ENCODE measurements at regions not wholly inside any gene's neighbourhood (a gene's known extent, or its start where the extent isn't known, plus 50 kb on each side); places are given as distances from the start of the nearest gene placed in this dataset.

DNA sequence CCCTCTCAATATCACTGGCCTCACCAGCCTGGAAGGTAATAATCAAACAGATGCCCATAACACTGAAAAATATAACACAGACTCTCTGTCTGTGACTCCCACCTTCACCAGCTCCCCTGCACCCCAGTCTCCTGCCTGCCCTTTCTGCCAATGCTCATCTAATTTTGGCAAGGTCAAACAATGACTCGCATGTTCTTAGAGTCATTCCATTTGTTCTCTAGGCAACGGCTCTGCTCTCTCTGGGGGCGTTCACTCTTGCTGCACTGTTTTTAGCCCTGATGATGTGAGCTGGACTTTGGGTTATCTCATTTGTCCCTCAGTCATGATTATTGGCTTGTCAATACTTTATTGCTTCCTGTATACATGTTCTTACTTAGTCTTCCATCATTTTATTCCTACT lies 691.8 kb downstream of the FLRT2 start:
- H3K27ac ChIP-seq, result no peak overlapping the region
- H4K20me1 ChIP-seq, result no peaks in the 10 kb centered on the region
- H3K9ac ChIP-seq, result no peak overlapping the region
- no peak for TF ChIP-seq Cebpa-rat (IDR thresholded peaks at IDR 0.05)
- H3K27me3 ChIP-seq, result no peaks in the 10 kb centered on the region
- H3K4me3 ChIP-seq, result no peak overlapping the region
- H3K9me3 ChIP-seq (replicated peaks in 1 of 11), result no peaks in the 10 kb centered on the region
- no peak overlapping the region for H3K4me2 ChIP-seq
- no peaks in the 10 kb centered on the region for H3K36me3 ChIP-seq
- H3K4me1 ChIP-seq, result no peaks in the 10 kb centered on the region; a peak in 2 of 20 replicates

DNA sequence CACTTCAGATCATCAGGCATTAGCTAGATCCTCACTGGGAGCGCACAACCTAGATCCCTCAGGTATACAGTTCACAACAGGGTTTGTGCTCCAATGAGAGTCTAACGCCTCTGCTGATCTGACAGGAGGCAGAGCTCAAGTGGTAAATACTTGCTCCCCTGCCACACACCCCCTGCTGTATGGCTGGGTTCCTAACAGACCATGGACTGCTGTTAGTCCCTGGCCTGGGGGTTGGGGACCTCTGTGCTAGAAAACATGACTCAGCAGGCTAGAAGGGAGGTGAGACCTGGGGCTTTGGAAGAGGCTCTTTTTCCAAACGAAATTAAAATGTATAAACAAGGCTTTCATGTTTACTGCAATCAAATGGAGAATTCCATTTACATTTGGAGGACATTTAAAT lies 691.1 kb downstream of the FLRT2 start:
- no peaks in the 10 kb centered on the region for H3K9me3 ChIP-seq (replicated peaks in 1 of 11)
- H3K9ac ChIP-seq, result no peak overlapping the region
- no peaks in the 10 kb centered on the region for H4K20me1 ChIP-seq
- H3K27ac ChIP-seq, result no peak overlapping the region
- TF ChIP-seq Cebpa-rat (IDR thresholded peaks at IDR 0.05), result no peak
- H3K4me3 ChIP-seq, result no peak overlapping the region
- no peaks in the 10 kb centered on the region for H3K27me3 ChIP-seq
- no peak overlapping the region for H3K4me2 ChIP-seq
- H3K4me1 ChIP-seq, result no peaks in the 10 kb centered on the region; a peak in 2 of 20 replicates
- no peaks in the 10 kb centered on the region for H3K36me3 ChIP-seq

DNA sequence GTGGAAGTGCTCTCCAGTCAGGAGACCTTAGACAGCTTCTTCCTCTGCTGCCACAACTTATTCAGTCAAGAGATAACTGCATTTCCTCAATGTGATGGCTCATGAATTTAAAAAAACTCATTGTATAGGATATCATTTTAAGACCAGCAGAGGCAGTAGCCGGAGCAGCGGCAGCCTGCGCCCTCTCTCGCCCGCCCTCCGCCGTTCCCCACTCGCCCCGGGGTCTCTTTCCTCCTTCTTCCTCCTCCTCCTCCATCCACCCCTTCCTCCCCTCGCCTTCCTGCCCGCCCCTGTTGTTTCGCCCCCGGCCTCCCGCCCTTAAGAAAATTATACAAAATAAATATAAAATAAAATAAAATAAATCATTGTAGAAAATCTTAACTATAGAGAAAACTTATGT lies 687.6 kb downstream of the FLRT2 start:
- Histone ChIP-seq H3K4me3 (no peak overlapping the region), H3K9ac (no peak overlapping the region), H3K27me3 (no peaks in the 10 kb centered on the region), H3K4me1 (no peaks in the 10 kb centered on the region), H3K36me3 (no peaks in the 10 kb centered on the region), H3K9me3 (replicated peaks in 1 of 11) (no peaks in the 10 kb centered on the region), H3K27ac (no peak overlapping the region), H3K4me2 (no peak overlapping the region), H4K20me1 (no peaks in the 10 kb centered on the region)
- no peak for TF ChIP-seq Cebpa-rat (IDR thresholded peaks at IDR 0.05)

DNA sequence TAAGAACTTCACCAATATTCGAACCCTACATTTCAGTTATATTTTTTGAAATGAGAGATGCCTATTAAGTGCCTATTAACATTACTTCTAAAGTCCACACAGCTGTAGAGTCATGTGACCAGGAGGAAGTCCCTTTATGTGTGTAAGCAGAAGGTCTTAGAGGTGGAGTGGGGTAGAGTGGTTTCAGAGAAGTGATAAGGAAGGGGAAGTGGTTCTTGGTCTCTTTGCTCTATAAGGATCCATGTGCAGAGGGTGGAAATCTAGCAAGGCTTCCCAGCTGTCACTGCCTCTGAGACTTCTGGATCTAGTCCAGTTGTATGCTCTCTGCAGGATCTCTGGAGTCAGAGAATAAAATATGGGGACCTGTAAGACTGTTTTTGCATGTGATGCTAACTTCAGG lies 673.9 kb downstream of the FLRT2 start:
- TF ChIP-seq Cebpa-rat (IDR thresholded peaks at IDR 0.05), result no peak
- Histone ChIP-seq H3K36me3 (no peaks in the 10 kb centered on the region), H3K9ac (no peak overlapping the region), H3K9me3 (replicated peaks in 1 of 11) (peaks cover 0 to 17% (median 0%) of the 10 kb centered on the region in 11 experiments; a peak in 10 of 22 replicates), H3K27ac (no peak overlapping the region; a peak in 1 of 22 replicates), H4K20me1 (no peaks in the 10 kb centered on the region), H3K27me3 (no peaks in the 10 kb centered on the region), H3K4me2 (peak overlapping the region in 10 of 11 experiments; percentile 11 to 49 (median 28); a peak in 12 of 22 replicates), H3K4me3 (no peak overlapping the region), H3K4me1 (peaks cover 5 to 15% (median 12%) of the 10 kb centered on the region in 10 experiments; a peak in 16 of 20 replicates)

DNA sequence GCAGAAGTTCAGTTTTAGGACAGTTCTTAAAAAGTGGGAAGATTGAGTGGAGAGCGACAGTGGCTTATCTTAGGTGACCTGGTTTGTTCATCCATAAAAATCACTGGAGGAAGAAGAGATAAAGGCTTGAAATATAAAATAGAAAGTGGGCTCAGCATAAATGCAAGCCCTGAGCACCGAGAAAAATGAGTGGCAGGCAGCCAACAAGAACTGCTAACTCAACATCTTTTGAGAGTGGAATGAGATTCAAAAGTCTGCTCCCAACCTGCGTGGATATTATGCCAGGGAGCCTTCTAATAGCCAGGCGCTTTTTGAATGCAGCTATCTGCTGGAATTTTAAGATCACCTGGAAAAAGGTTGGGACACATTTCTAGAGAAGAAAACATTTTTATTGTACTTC lies 666.5 kb downstream of the FLRT2 start:
- H3K27me3 ChIP-seq, result no peaks in the 10 kb centered on the region
- H3K4me1 ChIP-seq, result no peaks in the 10 kb centered on the region

DNA sequence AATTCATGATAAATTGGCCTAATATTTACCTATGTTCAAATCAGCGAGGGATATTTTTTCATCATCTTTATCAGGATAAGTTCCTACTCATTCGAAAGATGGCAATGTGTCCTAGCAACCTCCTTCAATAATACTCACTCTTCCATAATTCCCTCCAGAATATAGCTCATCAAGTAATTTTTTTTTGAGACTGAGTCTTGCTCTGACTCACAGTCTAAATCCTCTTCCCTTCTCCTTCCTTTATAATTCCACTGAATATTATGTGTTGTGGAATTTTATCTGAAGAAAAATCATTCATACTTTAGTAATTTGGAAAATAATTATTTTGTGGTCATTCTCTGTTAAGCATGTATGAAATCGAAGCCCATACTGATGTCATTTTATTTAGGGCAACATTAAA lies 663.8 kb downstream of the FLRT2 start:
- peaks cover 0 to 4% (median 2%) of the 10 kb centered on the region in 11 experiments; a peak in 10 of 22 replicates for H3K9me3 ChIP-seq (replicated peaks in 1 of 11)
- H4K20me1 ChIP-seq, result no peaks in the 10 kb centered on the region
- no peak overlapping the region for H3K4me3 ChIP-seq
- no peaks in the 10 kb centered on the region for H3K36me3 ChIP-seq
- no peaks in the 10 kb centered on the region for H3K27me3 ChIP-seq
- no peak overlapping the region for H3K27ac ChIP-seq
- H3K9ac ChIP-seq, result no peak overlapping the region
- no peak overlapping the region for H3K4me2 ChIP-seq
- no peaks in the 10 kb centered on the region for H3K4me1 ChIP-seq
- TF ChIP-seq Cebpa-rat (IDR thresholded peaks at IDR 0.05), result no peak

More for the DNA sequence above, 666.5 kb downstream of the FLRT2 start:
- H3K4me3 ChIP-seq, result no peak overlapping the region
- no peak overlapping the region for H3K9ac ChIP-seq
- no peak for TF ChIP-seq Cebpa-rat (IDR thresholded peaks at IDR 0.05)
- H4K20me1 ChIP-seq, result no peaks in the 10 kb centered on the region
- no peak overlapping the region for H3K4me2 ChIP-seq
- H3K27ac ChIP-seq, result no peak overlapping the region
- no peaks in the 10 kb centered on the region; a peak in 2 of 22 replicates for H3K9me3 ChIP-seq (replicated peaks in 1 of 11)
- no peaks in the 10 kb centered on the region for H3K36me3 ChIP-seq

DNA sequence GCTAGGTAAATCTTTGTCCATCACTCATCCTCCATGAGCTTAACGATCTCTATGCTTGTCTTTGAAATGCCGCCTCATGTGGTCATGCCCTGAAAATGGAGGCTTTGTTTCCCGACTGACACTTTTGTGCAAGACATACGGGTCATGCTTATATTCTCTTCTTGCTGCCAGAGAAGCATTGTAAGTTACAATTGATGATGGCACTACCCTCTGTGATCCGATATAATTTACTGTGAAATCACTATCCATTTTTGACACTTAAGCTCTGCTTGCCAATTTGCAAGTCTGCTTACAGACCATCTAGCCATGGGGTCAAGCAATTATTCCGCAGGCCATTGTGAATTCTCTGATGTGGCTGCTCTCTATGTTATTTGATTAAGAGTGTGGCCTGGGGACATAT lies 650.0 kb downstream of the FLRT2 start:
- TF ChIP-seq Cebpa-rat (IDR thresholded peaks at IDR 0.05), result no peak
- H3K9me3 ChIP-seq (replicated peaks in 1 of 11), result no peaks in the 10 kb centered on the region
- H3K9ac ChIP-seq, result no peak overlapping the region
- H3K36me3 ChIP-seq, result no peaks in the 10 kb centered on the region
- no peaks in the 10 kb centered on the region for H3K4me1 ChIP-seq
- no peaks in the 10 kb centered on the region for H4K20me1 ChIP-seq
- no peak overlapping the region for H3K4me2 ChIP-seq
- no peak overlapping the region for H3K4me3 ChIP-seq
- no peak overlapping the region for H3K27ac ChIP-seq
- H3K27me3 ChIP-seq, result no peaks in the 10 kb centered on the region

DNA sequence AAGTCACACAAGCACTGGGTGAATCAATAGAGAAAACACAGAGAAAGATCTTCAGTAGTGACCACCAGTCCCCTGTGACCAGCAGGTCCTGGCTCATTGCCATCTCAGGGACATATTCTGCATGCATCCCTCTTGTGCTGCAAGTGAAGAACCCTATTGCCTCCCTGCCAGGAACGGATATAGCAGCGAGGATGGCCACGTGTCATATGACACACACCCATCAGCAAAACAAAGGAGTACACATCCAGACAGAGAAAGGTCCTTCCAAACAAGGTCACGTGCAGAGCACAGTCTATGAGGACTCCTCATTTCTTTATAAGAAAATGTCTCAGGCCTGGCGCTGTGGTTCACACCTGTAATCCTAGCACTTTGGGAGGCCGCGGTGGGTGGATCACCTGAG lies 638.4 kb downstream of the FLRT2 start:
- H3K27ac ChIP-seq, result no peak overlapping the region
- no peaks in the 10 kb centered on the region for H3K36me3 ChIP-seq
- H4K20me1 ChIP-seq, result no peaks in the 10 kb centered on the region
- peaks cover 0 to 13% (median 0%) of the 10 kb centered on the region in 10 experiments; a peak in 6 of 20 replicates for H3K4me1 ChIP-seq
- no peak overlapping the region for H3K4me2 ChIP-seq
- H3K9ac ChIP-seq, result no peak overlapping the region
- no peak overlapping the region for H3K4me3 ChIP-seq
- H3K9me3 ChIP-seq (replicated peaks in 1 of 11), result peaks cover 0 to 4% (median 0%) of the 10 kb centered on the region in 11 experiments; a peak in 1 of 22 replicates
- H3K27me3 ChIP-seq, result no peaks in the 10 kb centered on the region
- TF ChIP-seq Cebpa-rat (IDR thresholded peaks at IDR 0.05), result no peak

DNA sequence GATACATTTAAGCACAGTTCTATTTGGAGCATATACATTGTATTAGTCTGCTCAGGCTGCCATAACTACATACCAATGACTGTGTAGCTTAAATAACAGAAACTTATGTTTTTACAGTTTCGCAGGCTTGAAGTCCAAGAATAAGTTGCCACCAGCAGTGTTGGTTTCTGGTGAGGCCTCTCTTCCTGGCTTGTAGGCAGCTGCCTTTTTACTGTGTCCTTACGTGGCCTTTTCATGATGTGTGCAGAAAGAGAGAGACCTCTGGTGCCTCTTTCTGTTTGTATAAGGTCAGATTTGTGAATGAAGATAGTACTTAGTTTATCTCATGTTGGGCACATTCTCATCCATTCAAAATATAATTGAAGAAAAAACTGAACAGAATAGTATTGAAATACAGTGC lies 636.6 kb downstream of the FLRT2 start:
- H3K9me3 ChIP-seq (replicated peaks in 1 of 11), result peaks cover 0 to 4% (median 0%) of the 10 kb centered on the region in 11 experiments; a peak in 1 of 22 replicates
- H3K36me3 ChIP-seq, result no peaks in the 10 kb centered on the region
- H3K9ac ChIP-seq, result no peak overlapping the region
- no peaks in the 10 kb centered on the region for H4K20me1 ChIP-seq
- H3K4me3 ChIP-seq, result no peak overlapping the region
- TF ChIP-seq Cebpa-rat (IDR thresholded peaks at IDR 0.05), result no peak
- no peak overlapping the region for H3K27ac ChIP-seq
- H3K27me3 ChIP-seq, result no peaks in the 10 kb centered on the region
- H3K4me2 ChIP-seq, result peak overlapping the region in 5 of 11 experiments; percentile 5 to 38 (median 21); a peak in 8 of 22 replicates
- peaks cover 0 to 13% (median 0%) of the 10 kb centered on the region in 10 experiments; a peak in 6 of 20 replicates for H3K4me1 ChIP-seq

DNA sequence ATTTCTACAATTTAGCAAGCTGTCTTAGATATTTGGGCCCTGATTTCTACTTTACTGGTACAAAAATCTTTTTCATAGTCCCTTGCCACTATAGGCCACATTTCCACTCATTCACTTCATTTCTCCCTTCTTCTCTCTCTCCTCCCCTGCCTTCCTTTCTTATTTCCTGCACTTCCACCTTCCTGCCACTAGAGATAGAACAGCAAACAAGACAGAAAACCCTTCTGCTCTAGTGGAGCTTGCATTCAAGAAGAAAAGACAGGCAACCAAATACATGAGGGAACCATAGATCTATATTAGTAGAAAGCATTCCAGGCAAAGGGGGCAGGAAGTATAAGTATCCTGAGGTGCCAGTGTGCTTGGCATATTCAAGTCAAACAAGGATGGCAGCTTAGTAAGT lies 623.5 kb downstream of the FLRT2 start:
- Histone ChIP-seq H3K27me3 (no peaks in the 10 kb centered on the region), H3K36me3 (no peaks in the 10 kb centered on the region)

More for the DNA sequence above, 623.5 kb downstream of the FLRT2 start:
- TF ChIP-seq Cebpa-rat (IDR thresholded peaks at IDR 0.05), result no peak
- no peaks in the 10 kb centered on the region for H4K20me1 ChIP-seq
- H3K4me2 ChIP-seq, result no peak overlapping the region
- H3K27ac ChIP-seq, result no peak overlapping the region
- no peaks in the 10 kb centered on the region for H3K9me3 ChIP-seq (replicated peaks in 1 of 11)
- H3K9ac ChIP-seq, result no peak overlapping the region
- H3K4me1 ChIP-seq, result no peaks in the 10 kb centered on the region
- no peak overlapping the region for H3K4me3 ChIP-seq
